ENCODE measurements at regions not wholly inside any gene's neighbourhood (a gene's known extent, or its start where the extent isn't known, plus 50 kb on each side); places are given as distances from the start of the nearest gene placed in this dataset.

- ATAC-seq (no peak), DNase-seq (no peak)
- intact Hi-C loops (cut with DNase I): no loop called here
- no peaks in the 10 kb centered on the region for H3K36me3 ChIP-seq
- no peak overlapping the region for H3K4me3 ChIP-seq
- TF ChIP-seq, protein P1, sequence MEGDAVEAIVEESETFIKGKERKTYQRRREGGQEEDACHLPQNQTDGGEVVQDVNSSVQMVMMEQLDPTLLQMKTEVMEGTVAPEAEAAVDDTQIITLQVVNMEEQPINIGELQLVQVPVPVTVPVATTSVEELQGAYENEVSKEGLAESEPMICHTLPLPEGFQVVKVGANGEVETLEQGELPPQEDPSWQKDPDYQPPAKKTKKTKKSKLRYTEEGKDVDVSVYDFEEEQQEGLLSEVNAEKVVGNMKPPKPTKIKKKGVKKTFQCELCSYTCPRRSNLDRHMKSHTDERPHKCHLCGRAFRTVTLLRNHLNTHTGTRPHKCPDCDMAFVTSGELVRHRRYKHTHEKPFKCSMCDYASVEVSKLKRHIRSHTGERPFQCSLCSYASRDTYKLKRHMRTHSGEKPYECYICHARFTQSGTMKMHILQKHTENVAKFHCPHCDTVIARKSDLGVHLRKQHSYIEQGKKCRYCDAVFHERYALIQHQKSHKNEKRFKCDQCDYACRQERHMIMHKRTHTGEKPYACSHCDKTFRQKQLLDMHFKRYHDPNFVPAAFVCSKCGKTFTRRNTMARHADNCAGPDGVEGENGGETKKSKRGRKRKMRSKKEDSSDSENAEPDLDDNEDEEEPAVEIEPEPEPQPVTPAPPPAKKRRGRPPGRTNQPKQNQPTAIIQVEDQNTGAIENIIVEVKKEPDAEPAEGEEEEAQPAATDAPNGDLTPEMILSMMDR (IDR thresholded peaks at IDR 0.05): no peak
- H3K4me1 ChIP-seq: no peaks in the 10 kb centered on the region
- H3K9me3 ChIP-seq: no peaks in the 10 kb centered on the region
- H3K27ac ChIP-seq: no peak overlapping the region
- H3K27me3 ChIP-seq: no peaks in the 10 kb centered on the region
Measured at GRCh38 chr12:19014240-19014639, 115.3 kb upstream of the PLEKHA5 start.

DNA sequence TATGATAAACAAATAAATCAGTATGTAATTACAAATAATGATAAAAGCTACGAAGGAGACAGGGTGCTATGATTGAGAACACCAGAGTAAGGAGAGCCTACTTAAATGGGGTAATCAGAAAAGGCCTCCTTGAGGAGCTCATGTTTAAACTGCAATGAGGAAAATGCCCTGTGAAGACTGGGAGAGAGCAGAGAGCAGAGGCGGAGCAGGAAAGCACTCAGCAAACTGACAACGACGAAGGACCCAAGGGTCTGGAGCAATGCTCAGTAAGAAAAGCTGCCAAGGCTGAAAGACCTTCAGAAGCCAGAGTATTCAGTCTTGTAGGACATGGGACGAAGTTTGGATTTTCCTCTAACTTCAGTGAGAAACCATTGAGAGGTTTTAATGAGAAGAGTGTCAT, 114.2 kb upstream of the PLEKHA5 start:
- intact Hi-C loops (cut with DNase I): no loop called here
- Histone ChIP-seq H3K4me1 (no peaks in the 10 kb centered on the region), H3K9me3 (no peaks in the 10 kb centered on the region), H3K36me3 (no peaks in the 10 kb centered on the region), H3K27ac (no peak overlapping the region), H3K27me3 (no peaks in the 10 kb centered on the region), H3K4me3 (no peak overlapping the region)
- DNase-seq (no peak), ATAC-seq (no peak)
- TF ChIP-seq, protein P1 (IDR thresholded peaks at IDR 0.05): no peak

- intact Hi-C loops (cut with DNase I): no loop called here
- no peaks in the 10 kb centered on the region for H3K9me3 ChIP-seq
- no peaks in the 10 kb centered on the region for H3K36me3 ChIP-seq
- H3K27ac ChIP-seq: no peak overlapping the region
- H3K27me3 ChIP-seq: no peaks in the 10 kb centered on the region
- ATAC-seq (no peak), DNase-seq (no peak)
- no peak overlapping the region for H3K4me3 ChIP-seq
- TF ChIP-seq, protein P1 (IDR thresholded peaks at IDR 0.05): no peak
- H3K4me1 ChIP-seq: no peaks in the 10 kb centered on the region
Measured at GRCh38 chr12:19018302-19018970, 111.1 kb upstream of the PLEKHA5 start.

- no peaks in the 10 kb centered on the region for H3K4me1 ChIP-seq
- peak; percentile 46 for ATAC-seq
Measured at GRCh38 chr12:19021240-19021639, 108.3 kb upstream of the PLEKHA5 start.

DNA sequence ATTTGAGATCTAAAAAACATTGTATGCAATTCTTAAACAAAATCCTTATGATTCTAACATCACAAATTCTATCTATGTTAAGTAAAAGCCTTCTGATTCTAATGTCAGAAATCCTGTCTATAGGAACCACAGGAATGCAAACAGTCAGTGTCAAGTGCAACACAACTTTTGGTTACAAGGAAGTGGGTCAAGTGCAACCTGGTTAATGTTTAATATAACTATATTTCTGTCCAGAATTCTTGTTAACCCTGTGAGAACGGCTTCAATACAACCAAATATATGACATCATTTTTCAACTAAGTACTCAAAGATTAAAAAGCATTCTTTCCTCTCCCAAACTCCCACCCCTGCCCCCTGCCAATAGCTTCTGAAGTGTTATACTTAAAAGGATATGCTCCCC, 107.9 kb upstream of the PLEKHA5 start:
- DNase-seq (no peak), ATAC-seq (peak; percentile 75)
- intact Hi-C loops (cut with DNase I): no loop called here
- Histone ChIP-seq H3K27me3 (no peaks in the 10 kb centered on the region), H3K4me3 (no peak overlapping the region), H3K27ac (no peak overlapping the region), H3K9me3 (no peaks in the 10 kb centered on the region), H3K4me1 (no peaks in the 10 kb centered on the region), H3K36me3 (no peaks in the 10 kb centered on the region)
- TF ChIP-seq, protein P1 (IDR thresholded peaks at IDR 0.05): no peak

More at GRCh38 chr12:19021240-19021639, 108.3 kb upstream of the PLEKHA5 start:
- H3K4me3 ChIP-seq: no peak overlapping the region
- H3K27ac ChIP-seq: no peak overlapping the region
- H3K9me3 ChIP-seq: no peaks in the 10 kb centered on the region
- TF ChIP-seq, protein P1 (IDR thresholded peaks at IDR 0.05): no peak
- DNase-seq: no peak
- no peaks in the 10 kb centered on the region for H3K27me3 ChIP-seq
- no peaks in the 10 kb centered on the region for H3K36me3 ChIP-seq
- intact Hi-C loops (cut with DNase I): no loop called here

GRCh38 chr12:19025582-19025981, 104.0 kb upstream of the PLEKHA5 start:
- no peaks in the 10 kb centered on the region for H3K27me3 ChIP-seq
- DNase-seq (no peak), ATAC-seq (no peak)
- H3K4me1 ChIP-seq: no peaks in the 10 kb centered on the region
- intact Hi-C loops (cut with DNase I): no loop called here
- H3K9me3 ChIP-seq: no peaks in the 10 kb centered on the region
- TF ChIP-seq, protein P1 (IDR thresholded peaks at IDR 0.05): no peak
- H3K36me3 ChIP-seq: no peaks in the 10 kb centered on the region
- H3K4me3 ChIP-seq: no peak overlapping the region
- H3K27ac ChIP-seq: no peak overlapping the region
